ENCODE measurements at regions not wholly inside any gene's neighbourhood (a gene's known extent, or its start where the extent isn't known, plus 50 kb on each side); places are given as distances from the start of the nearest gene placed in this dataset.
A peak's percentile ranks its signal among the peaks of the same experiment; 100 is the strongest.

- BruUV-seq (replicated peaks), result no TSS peak
- RAD21 ChIA-PET (ENCODE audit: unreplicated experiment), result no interaction called here
- Histone ChIP-seq H3K4me1 (ENCODE audit: control insufficient read depth, insufficient read depth, low read length) (no peaks in the 10 kb centered on the region), H2AFZ (ENCODE audit: control insufficient read depth, low read depth, low read length) (no peak overlapping the region), H3K4me2 (ENCODE audit: control insufficient read depth, insufficient read depth) (no peak overlapping the region), H3K36me3 (ENCODE audit: control insufficient read depth in 2 of 2, insufficient read depth in 2 of 2, low read length in 1 of 2) (no peaks in the 10 kb centered on the region), H4K20me1 (ENCODE audit: control insufficient read depth, insufficient read depth) (no peaks in the 10 kb centered on the region), H3K79me2 (ENCODE audit: control insufficient read depth, insufficient read depth, low read length) (no peaks in the 10 kb centered on the region), H3K9ac (ENCODE audit: control insufficient read depth, insufficient read depth, low read length) (no peak overlapping the region), H3K27me3 (replicated peaks in 1 of 2; ENCODE audit: control insufficient read depth in 2 of 2, insufficient read depth in 2 of 2, low read length in 1 of 2) (no peaks in the 10 kb centered on the region), H3K27ac (ENCODE audit: control insufficient read depth, insufficient read depth) (no peak overlapping the region), H3K4me3 (no peak overlapping the region), H3K9me3 (replicated peaks; ENCODE audit: control insufficient read depth, insufficient read depth, low read length) (no peaks in the 10 kb centered on the region)
- 19% methylated on average over 3 of the region's 3 CpGs for WGBS (ENCODE audit: insufficient coverage, insufficient replicate concordance, low lambda C conversion rate, missing lambda C conversion rate)
- TF ChIP-seq MTA2 (IDR thresholded peaks at IDR 0.05; ENCODE audit: low read depth), result no peak
- TF ChIP-seq ASH2L (IDR thresholded peaks at IDR 0.05; ENCODE audit: borderline replicate concordance, low read depth), result no peak
- TF ChIP-seq CREM (IDR thresholded peaks at IDR 0.05; ENCODE audit: low read depth), result no peak
- TF ChIP-seq SMARCA5 (IDR thresholded peaks at IDR 0.05), result no peak
- no peak for TF ChIP-seq HDGF (IDR thresholded peaks at IDR 0.05)
- TF ChIP-seq TARDBP (IDR thresholded peaks at IDR 0.05; ENCODE audit: borderline replicate concordance), result no peak
- DNase-seq (ENCODE audit: low read depth, low spot score) (no peak), ATAC-seq (no peak), FAIRE-seq (no peak)
- SMC1A ChIA-PET (ENCODE audit: uncharacterized antibody, unreplicated experiment), result no interaction called here
- in situ Hi-C loops (cut with MboI) (no loop called here), intact Hi-C loops (cut with micrococcal nuclease; ENCODE audit: unreplicated experiment) (no loop called here)
- CTCF ChIA-PET, result no interaction called here
- POLR2A ChIA-PET, result no interaction called here
Measured at GRCh38 chr21:38954588-38955004, 148.9 kb downstream of the ETS2 start.

DNA sequence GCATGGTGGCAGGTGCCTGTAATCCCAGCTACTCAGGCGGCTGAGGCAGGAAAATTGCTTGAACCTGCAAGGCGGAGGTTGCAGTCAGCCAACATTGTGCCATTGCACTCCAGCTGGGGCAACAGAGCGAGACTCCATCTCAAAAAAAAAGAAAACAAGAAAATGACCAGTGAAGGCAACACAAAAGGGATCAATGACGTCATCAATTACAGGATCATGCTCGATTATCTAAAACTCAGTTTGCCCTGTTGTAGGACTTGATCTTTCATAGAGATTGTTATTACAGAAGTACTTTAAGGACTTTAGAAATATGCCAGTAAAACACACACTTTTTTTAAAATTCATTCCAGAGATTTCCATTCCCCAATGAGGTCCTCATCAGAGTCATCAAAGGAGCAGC lies 147.8 kb downstream of the ETS2 start:
- TF ChIP-seq SREBF2 (IDR thresholded peaks at IDR 0.05; ENCODE audit: low read length) (no peak), ATF7 (IDR thresholded peaks at IDR 0.05; ENCODE audit: low read depth) (peak; percentile 46; the same call in 1 of the 2 replicates)
- H3K4me1 ChIP-seq (ENCODE audit: control insufficient read depth, insufficient read depth, low read length), result no peaks in the 10 kb centered on the region
- intact Hi-C loops (cut with micrococcal nuclease; ENCODE audit: unreplicated experiment) (no loop called here), in situ Hi-C loops (cut with MboI) (no loop called here)
- ChIA-PET CTCF (no interaction called here), SMC1A (ENCODE audit: uncharacterized antibody, unreplicated experiment) (no interaction called here), POLR2A (no interaction called here), RAD21 (ENCODE audit: unreplicated experiment) (no interaction called here)
- no peak overlapping the region for H3K4me2 ChIP-seq (ENCODE audit: control insufficient read depth, insufficient read depth)
- no peaks in the 10 kb centered on the region for H3K79me2 ChIP-seq (ENCODE audit: control insufficient read depth, insufficient read depth, low read length)
- no peaks in the 10 kb centered on the region for H3K36me3 ChIP-seq (ENCODE audit: control insufficient read depth in 2 of 2, insufficient read depth in 2 of 2, low read length in 1 of 2)
- no peaks in the 10 kb centered on the region for H3K27me3 ChIP-seq (replicated peaks in 1 of 2; ENCODE audit: control insufficient read depth in 2 of 2, insufficient read depth in 2 of 2, low read length in 1 of 2)
- no peak overlapping the region for H3K27ac ChIP-seq (ENCODE audit: control insufficient read depth, insufficient read depth)
- DNase-seq (ENCODE audit: low read depth, low spot score), result no peak
- H3K9ac ChIP-seq (ENCODE audit: control insufficient read depth, insufficient read depth, low read length), result no peak overlapping the region
- no peak for FAIRE-seq
- ATAC-seq, result no peak
- no peaks in the 10 kb centered on the region for H3K9me3 ChIP-seq (replicated peaks; ENCODE audit: control insufficient read depth, insufficient read depth, low read length)
- no peak overlapping the region for H3K4me3 ChIP-seq
- 16% methylated on average over 5 of the region's 5 CpGs for WGBS (ENCODE audit: insufficient coverage, insufficient replicate concordance, low lambda C conversion rate, missing lambda C conversion rate)
- no peaks in the 10 kb centered on the region for H4K20me1 ChIP-seq (ENCODE audit: control insufficient read depth, insufficient read depth)
- no peak overlapping the region for H2AFZ ChIP-seq (ENCODE audit: control insufficient read depth, low read depth, low read length)
- BruUV-seq (replicated peaks), result no TSS peak

All from GM12878 (cell line).